Keratinocyte (primary cell): ENCODE measurements at regions not wholly inside any gene's neighbourhood (a gene's known extent, or its start where the extent isn't known, plus 50 kb on each side); places are given as distances from the start of the nearest gene placed in this dataset.

Experiments
- DNase-seq: peaks from one replicate; pipeline ENCODE4 v3.0.0-alpha.2; 2011; ENCODE audit warnings: low read depth, missing footprints, low spot score
- FAIRE-seq: peaks from 2 replicates; lab custom pipeline; 2011; peaks lifted over from hg19 to GRCh38; lab: Jason Lieb, UNC
- H2AFZ ChIP-seq: 2 replicates; pipeline ENCODE4 v1.6.0; 2012; ENCODE audit warnings: low read length, control low read depth, inconsistent platforms; ENCODE audit not compliant: control insufficient read depth
- H3K27ac ChIP-seq: 2 replicates; pipeline ENCODE4 v1.5.1; 2011; ENCODE audit warnings: low read length; ENCODE audit not compliant: control insufficient read depth, insufficient read depth
- H3K27me3 ChIP-seq: 3 replicates; pipeline ENCODE4 v1.6.0; 2011; ENCODE audit warnings: low read length; ENCODE audit not compliant: control insufficient read depth, insufficient read depth; ENCODE audit errors: extremely low read depth
- H3K36me3 ChIP-seq, 2 experiments: 2 replicates in 1 of 2; 3 replicates in 1 of 2; pipeline ENCODE4 v1.5.1; 2011; ENCODE audit warnings: low read length in 2 of 2, mild to moderate bottlenecking in 1 of 2; ENCODE audit not compliant: control insufficient read depth in 2 of 2, insufficient read depth in 2 of 2; ENCODE audit errors: extremely low read depth in 1 of 2
- H3K4me1 ChIP-seq: 3 replicates; pipeline ENCODE4 v1.5.1; 2011; ENCODE audit warnings: low read length; ENCODE audit not compliant: control insufficient read depth, insufficient read depth; ENCODE audit errors: extremely low read depth
- H3K4me2 ChIP-seq: 3 replicates; pipeline ENCODE4 v1.6.0; 2011; ENCODE audit warnings: low read depth, low read length; ENCODE audit not compliant: control insufficient read depth, insufficient read depth; ENCODE audit errors: extremely low read depth
- H3K4me3 ChIP-seq, 3 experiments: fragments of 200-600 bp in 1 of 3; sonication (generic) in 1 of 3; 2 replicates in 2 of 3; 3 replicates in 1 of 3; pipeline ENCODE4 v1.5.1; 2011 to 2016; ENCODE audit warnings: low read length in 3 of 3, mild to moderate bottlenecking in 3 of 3, control low read depth in 2 of 3, inconsistent platforms in 1 of 3, low read depth in 1 of 3, mixed read lengths in 1 of 3, mixed run types in 1 of 3, moderate library complexity in 1 of 3; ENCODE audit not compliant: control insufficient read depth in 2 of 3, insufficient read depth in 2 of 3; ENCODE audit errors: extremely low read depth in 1 of 3
- H3K79me2 ChIP-seq: 2 replicates; pipeline ENCODE4 v1.6.0; 2012; ENCODE audit warnings: low read length; ENCODE audit not compliant: control insufficient read depth, insufficient read depth
- H3K9ac ChIP-seq: 3 replicates; pipeline ENCODE4 v1.6.0; 2011; ENCODE audit warnings: low read length; ENCODE audit not compliant: control insufficient read depth, insufficient read depth; ENCODE audit errors: extremely low read depth
- H3K9me1 ChIP-seq: 3 replicates; pipeline ENCODE4 v1.6.0; 2011; ENCODE audit warnings: low read length; ENCODE audit not compliant: control insufficient read depth, insufficient read depth; ENCODE audit errors: extremely low read depth
- H3K9me3 ChIP-seq: 2 replicates; pipeline ENCODE4 v1.5.1; 2012; ENCODE audit warnings: low read depth, low read length; ENCODE audit not compliant: control insufficient read depth
- H4K20me1 ChIP-seq: 3 replicates; pipeline ENCODE4 v1.6.0; 2011; ENCODE audit warnings: low read length; ENCODE audit not compliant: control insufficient read depth, insufficient read depth; ENCODE audit errors: extremely low read depth
- EZH2 ChIP-seq: IDR thresholded peaks from one replicate; pipeline ENCODE4 v1.6.1; 2012; ENCODE audit warnings: inconsistent platforms, mild to moderate bottlenecking, low read length, moderate library complexity
- dilution Hi-C: fragments of 300-500 bp; cut with MboI; formaldehyde crosslinking; loops from one replicate; pipeline ENCODE4 v1.7.0; 2020; ENCODE audit warnings: low sequenced_read_pairs; ENCODE audit not compliant: extremely low pct_ligation_motif_present
- TF ChIP-seq, protein P1 (sequence below), 3 experiments: IDR thresholded peaks in 1 of 3; conservative IDR thresholded peaks in 1 of 3; optimal IDR thresholded peaks in 1 of 3; 2 replicates in 2 of 3; 3 replicates in 1 of 3; pipeline versions ENCODE3 to v1.5.1; 2011; ENCODE audit warnings: low read length in 3 of 3, mild to moderate bottlenecking in 3 of 3, moderate library complexity in 2 of 3, control low read depth in 1 of 3, inconsistent platforms in 1 of 3; ENCODE audit not compliant: insufficient read depth in 2 of 3; ENCODE audit errors: extremely low read depth in 1 of 3

DNA sequence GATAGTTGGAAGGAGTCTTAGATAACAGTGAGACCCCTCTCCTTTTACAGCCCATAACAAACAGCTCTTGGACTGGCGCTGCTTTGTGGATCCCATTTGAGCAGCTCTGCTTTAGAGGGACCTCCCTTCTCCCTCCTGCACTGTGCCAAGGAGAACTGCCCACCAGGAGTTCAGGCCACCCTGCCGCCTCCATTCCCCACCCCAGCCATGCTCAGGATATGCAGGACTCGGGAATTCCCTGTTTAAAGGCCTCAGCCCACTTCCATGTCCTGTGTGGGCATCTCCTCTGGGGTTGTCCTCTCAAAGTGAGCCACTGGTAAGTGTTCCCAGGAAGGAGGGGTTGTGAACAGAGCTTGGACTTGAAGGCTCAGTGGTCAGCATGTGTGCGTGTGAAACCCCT, 78.9 kb upstream of the ADRA1D start:
- Histone ChIP-seq H3K36me3 (no peaks in the 10 kb centered on the region), H3K4me3 (no peak overlapping the region), H3K79me2 (no peaks in the 10 kb centered on the region), H4K20me1 (no peaks in the 10 kb centered on the region), H3K27ac (no peak overlapping the region), H3K27me3 (peaks cover 3% of the 10 kb centered on the region), H3K4me2 (no peak overlapping the region), H3K9me1 (no peaks in the 10 kb centered on the region), H3K4me1 (peaks cover 7% of the 10 kb centered on the region), H2AFZ (no peak overlapping the region), H3K9me3 (peaks cover 11% of the 10 kb centered on the region), H3K9ac (no peak overlapping the region)
- dilution Hi-C loops: no loop called here
- TF ChIP-seq, protein P1, sequence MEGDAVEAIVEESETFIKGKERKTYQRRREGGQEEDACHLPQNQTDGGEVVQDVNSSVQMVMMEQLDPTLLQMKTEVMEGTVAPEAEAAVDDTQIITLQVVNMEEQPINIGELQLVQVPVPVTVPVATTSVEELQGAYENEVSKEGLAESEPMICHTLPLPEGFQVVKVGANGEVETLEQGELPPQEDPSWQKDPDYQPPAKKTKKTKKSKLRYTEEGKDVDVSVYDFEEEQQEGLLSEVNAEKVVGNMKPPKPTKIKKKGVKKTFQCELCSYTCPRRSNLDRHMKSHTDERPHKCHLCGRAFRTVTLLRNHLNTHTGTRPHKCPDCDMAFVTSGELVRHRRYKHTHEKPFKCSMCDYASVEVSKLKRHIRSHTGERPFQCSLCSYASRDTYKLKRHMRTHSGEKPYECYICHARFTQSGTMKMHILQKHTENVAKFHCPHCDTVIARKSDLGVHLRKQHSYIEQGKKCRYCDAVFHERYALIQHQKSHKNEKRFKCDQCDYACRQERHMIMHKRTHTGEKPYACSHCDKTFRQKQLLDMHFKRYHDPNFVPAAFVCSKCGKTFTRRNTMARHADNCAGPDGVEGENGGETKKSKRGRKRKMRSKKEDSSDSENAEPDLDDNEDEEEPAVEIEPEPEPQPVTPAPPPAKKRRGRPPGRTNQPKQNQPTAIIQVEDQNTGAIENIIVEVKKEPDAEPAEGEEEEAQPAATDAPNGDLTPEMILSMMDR (optimal IDR thresholded peaks at IDR 0.05 in 1 of 3, IDR thresholded peaks at IDR 0.05 in 1 of 3, conservative IDR thresholded peaks at IDR 0.05 in 1 of 3; ENCODE audit: extremely low read depth in 1 of 3, insufficient read depth in 2 of 3, low read length in 3 of 3): no peak
- TF ChIP-seq EZH2: no peak
- FAIRE-seq: no peak
- no peak for DNase-seq

DNA sequence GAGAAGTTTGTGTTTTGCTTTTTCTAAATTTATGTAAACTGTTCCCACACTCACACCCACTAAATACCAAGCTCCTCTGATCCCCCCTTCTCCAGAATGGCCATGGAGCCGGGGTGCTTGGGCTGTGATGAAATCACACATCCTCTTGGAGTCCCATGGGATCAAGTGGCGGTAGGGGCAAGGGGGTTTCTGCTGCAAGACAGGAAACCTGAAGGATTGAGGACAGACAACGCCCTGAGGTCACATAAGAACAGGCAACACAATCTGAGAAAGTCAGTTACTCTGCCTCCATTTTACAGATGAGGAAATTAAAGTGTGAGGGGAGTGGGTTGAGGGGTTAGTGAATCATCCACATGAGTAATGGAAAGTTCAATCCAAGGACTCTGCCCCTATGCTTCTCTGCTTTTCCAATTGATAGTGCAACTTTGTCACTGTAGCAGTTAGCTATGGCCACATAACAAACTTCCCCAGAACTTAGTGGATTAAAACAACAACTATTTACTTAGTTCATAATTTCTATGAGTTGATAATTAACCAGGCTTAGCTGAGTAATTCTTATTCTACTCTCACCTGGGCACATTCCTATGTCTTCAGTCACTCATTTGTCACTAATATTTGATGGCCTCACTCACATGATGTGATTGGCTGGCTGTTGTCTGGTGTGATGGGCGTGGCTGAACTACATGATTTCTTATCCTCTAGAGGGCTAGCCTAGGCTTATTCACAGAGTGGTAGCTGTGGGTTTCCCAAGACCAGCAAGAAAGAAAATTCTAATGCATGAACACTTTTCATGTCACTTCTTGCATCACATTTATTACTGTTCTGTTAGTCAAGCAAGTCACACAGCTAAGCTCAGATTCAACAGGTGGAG, 77.3 kb upstream of the ADRA1D start:
- H3K9me3 ChIP-seq: peaks cover 11% of the 10 kb centered on the region
- peak; percentile 62 for FAIRE-seq
- no peak overlapping the region for H3K4me2 ChIP-seq
- peak; percentile 75 for DNase-seq
- no peaks in the 10 kb centered on the region for H3K79me2 ChIP-seq
- peaks cover 7% of the 10 kb centered on the region for H3K27me3 ChIP-seq
- H3K27ac ChIP-seq: no peak overlapping the region
- TF ChIP-seq, protein P1 (optimal IDR thresholded peaks at IDR 0.05 in 1 of 3, IDR thresholded peaks at IDR 0.05 in 1 of 3, conservative IDR thresholded peaks at IDR 0.05 in 1 of 3; ENCODE audit: extremely low read depth in 1 of 3, insufficient read depth in 2 of 3, low read length in 3 of 3): peak in 1 of 3 experiments; percentile 2
- TF ChIP-seq EZH2: no peak
- H3K9me1 ChIP-seq: no peaks in the 10 kb centered on the region
- H3K9ac ChIP-seq: no peak overlapping the region
- H3K36me3 ChIP-seq: no peaks in the 10 kb centered on the region
- H3K4me1 ChIP-seq: peaks cover 7% of the 10 kb centered on the region
- H4K20me1 ChIP-seq: no peaks in the 10 kb centered on the region
- H2AFZ ChIP-seq: no peak overlapping the region
- dilution Hi-C loops: no loop called here
- H3K4me3 ChIP-seq: no peak overlapping the region
